GM12873 (cell line): ENCODE measurements at regions not wholly inside any gene's neighbourhood (a gene's known extent, or its start where the extent isn't known, plus 50 kb on each side); places are given as distances from the start of the nearest gene placed in this dataset.

Experiments
- CTCF ChIP-seq: IDR thresholded peaks from 2 replicates; pipeline ENCODE4 v1.5.1; 2012; ENCODE audit warnings: low read depth, mild to moderate bottlenecking, moderate library complexity, low read length, control low read depth; ENCODE audit not compliant: insufficient read depth; ENCODE audit errors: missing control alignments

- TF ChIP-seq CTCF: no peak
Measured at GRCh38 chr13:59371229-59371628, 792.5 kb downstream of the DIAPH3 start.

GRCh38 chr13:59373341-59373740, 790.4 kb downstream of the DIAPH3 start:
- no peak for TF ChIP-seq CTCF

GRCh38 chr13:59374691-59375090, 789.0 kb downstream of the DIAPH3 start:
- no peak for TF ChIP-seq CTCF

GRCh38 chr13:59384154-59384553, 779.6 kb downstream of the DIAPH3 start:
- TF ChIP-seq CTCF: no peak

- TF ChIP-seq CTCF: peak; percentile 86
Measured at GRCh38 chr13:59391696-59392095, 772.0 kb downstream of the DIAPH3 start.

GRCh38 chr13:59392328-59392727, 771.4 kb downstream of the DIAPH3 start:
- TF ChIP-seq CTCF: no peak

GRCh38 chr13:59394496-59394895, 769.2 kb downstream of the DIAPH3 start:
- no peak for TF ChIP-seq CTCF
